Erythroblast (primary cell): ENCODE measurements at regions not wholly inside any gene's neighbourhood (a gene's known extent, or its start where the extent isn't known, plus 50 kb on each side); places are given as distances from the start of the nearest gene placed in this dataset.

Experiments used
- GATA1 ChIP-seq: IDR thresholded peaks from 2 replicates; pipeline ENCODE4 v1.6.1; 2011; ENCODE audit warnings: low read depth, mild to moderate bottlenecking, control low read depth, low read length, moderate library complexity
- POLR2A ChIP-seq: IDR thresholded peaks from 2 replicates; pipeline ENCODE4 v1.6.1; 2011; ENCODE audit warnings: mild to moderate bottlenecking, low read length

DNA sequence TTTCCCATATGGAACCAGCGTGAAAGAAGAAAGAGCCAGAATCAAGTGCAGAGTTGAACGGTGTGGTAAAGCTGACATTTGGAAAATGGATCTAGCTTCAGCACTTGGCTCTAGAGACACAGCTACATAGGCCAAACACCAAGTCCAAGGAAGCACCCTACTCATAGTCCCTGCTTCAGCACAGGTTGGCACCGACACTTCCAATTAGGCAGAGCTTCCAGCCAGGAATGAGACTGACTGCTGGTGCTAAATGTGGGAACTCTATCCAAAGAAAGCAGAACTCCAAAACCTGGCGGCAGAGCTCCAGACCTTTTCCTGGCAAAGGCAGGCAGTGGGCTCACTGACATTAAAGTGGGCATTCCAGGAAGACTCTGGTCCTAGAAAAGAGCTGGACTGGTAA is 125.4 kb upstream of the CTNNA2 start:
- TF ChIP-seq POLR2A (no peak), GATA1 (no peak)
